SK-N-SH (cell line): ENCODE measurements at regions not wholly inside any gene's neighbourhood (a gene's known extent, or its start where the extent isn't known, plus 50 kb on each side); places are given as distances from the start of the nearest gene placed in this dataset.

Experiments
- CTCF ChIA-PET: fragments of 300-600, 350-600 bp; formaldehyde crosslinking; extraction: SDS; loops from one replicate; lab custom pipeline; 2021; lab: Yijun Ruan, JAX
- POLR2A ChIA-PET: fragments of 350-600 bp; sonication (Branson Sonifier 250); formaldehyde crosslinking; extraction: SDS; loops from one replicate; lab custom pipeline; 2020; ENCODE audit warnings: antibody characterized with exemption, inconsistent platforms; lab: Yijun Ruan, JAX
- DNase-seq: peaks from one replicate; pipeline ENCODE4 v3.0.0; 2012
- H2AFZ ChIP-seq: fragments of 200-600 bp; sonication (generic); 2 replicates; pipeline ENCODE4 v1.8.1; 2016; ENCODE audit warnings: antibody characterized with exemption, mild to moderate bottlenecking, low read depth
- H3F3A ChIP-seq: fragments of 200-600 bp; sonication (generic); replicated peaks from 2 replicates; pipeline ENCODE3; 2016; ENCODE audit warnings: antibody characterized with exemption, mild to moderate bottlenecking; ENCODE audit not compliant: insufficient read depth
- H3K27ac ChIP-seq, 2 experiments: fragments of 200-500 bp in 1 of 2; fragments of 200-600 bp in 1 of 2; sonication (Bioruptor generic) in 1 of 2; sonication (generic), shearing (Covaris generic) in 1 of 2; 2 replicates each; pipeline versions ENCODE4 v1.5.1 to v1.6.1; 2014 to 2016; ENCODE audit warnings: low read depth in 2 of 2, inconsistent platforms in 1 of 2, low read length in 1 of 2, mild to moderate bottlenecking in 1 of 2, mixed read lengths in 1 of 2
- H3K27me3 ChIP-seq: fragments of 200-600 bp; sonication (generic), shearing (Covaris generic); 2 replicates; pipeline ENCODE4 v1.6.1; 2016; ENCODE audit warnings: mixed run types; ENCODE audit not compliant: insufficient read depth
- H3K36me3 ChIP-seq, 2 experiments: fragments of 200-500 bp in 1 of 2; fragments of 200-600 bp in 1 of 2; sonication (Bioruptor generic) in 1 of 2; sonication (generic) in 1 of 2; replicated peaks in 1 of 2; 2 replicates each; pipeline versions ENCODE3 to v1.5.1; 2014 to 2016; ENCODE audit warnings: low read length in 1 of 2, mild to moderate bottlenecking in 1 of 2; ENCODE audit not compliant: insufficient read depth in 2 of 2, control insufficient read depth in 1 of 2
- H3K4me1 ChIP-seq, 2 experiments: fragments of 200-500 bp in 1 of 2; fragments of 200-600 bp in 1 of 2; sonication (Bioruptor generic) in 1 of 2; sonication (generic), shearing (Covaris generic) in 1 of 2; 2 replicates each; pipeline versions ENCODE4 v1.5.1 to v1.6.1; 2014 to 2016; ENCODE audit warnings: low read depth in 1 of 2, low read length in 1 of 2, mixed run types in 1 of 2; ENCODE audit not compliant: insufficient read depth in 2 of 2, control insufficient read depth in 1 of 2
- H3K4me2 ChIP-seq: fragments of 200-600 bp; sonication (generic), shearing (Covaris generic); 2 replicates; pipeline ENCODE4 v1.6.1; 2017; ENCODE audit warnings: mixed run types
- H3K4me3 ChIP-seq, 2 experiments: fragments of 200-500 bp in 1 of 2; fragments of 200-600 bp in 1 of 2; sonication (Bioruptor generic) in 1 of 2; sonication (generic), shearing (Covaris generic) in 1 of 2; 2 replicates each; pipeline versions ENCODE4 v1.5.1 to v1.8.1; 2014 to 2016; ENCODE audit warnings: low read depth in 2 of 2, inconsistent platforms in 1 of 2, low read length in 1 of 2, mild to moderate bottlenecking in 1 of 2, mixed read lengths in 1 of 2, moderate library complexity in 1 of 2
- H3K79me2 ChIP-seq: fragments of 200-600 bp; sonication (generic); 2 replicates; pipeline ENCODE4 v1.8.1; 2017; ENCODE audit warnings: mild to moderate bottlenecking; ENCODE audit not compliant: insufficient read depth
- H3K9ac ChIP-seq: fragments of 200-600 bp; sonication (generic); 2 replicates; pipeline ENCODE4 v1.6.1; 2017; ENCODE audit warnings: mixed run types
- H3K9me2 ChIP-seq: fragments of 200-600 bp; sonication (generic); 2 replicates; pipeline ENCODE4 v1.6.1; 2017; ENCODE audit warnings: mixed run types
- H3K9me3 ChIP-seq: fragments of 200-600 bp; sonication (generic); 2 replicates; pipeline ENCODE4 v1.6.1; 2017; ENCODE audit warnings: mixed run types, mild to moderate bottlenecking, moderate library complexity
- H4K20me1 ChIP-seq: fragments of 200-600 bp; sonication (generic); 2 replicates; pipeline ENCODE4 v1.6.1; 2017; ENCODE audit warnings: mild to moderate bottlenecking, mixed run types; ENCODE audit not compliant: insufficient read depth
- CHD2 ChIP-seq: fragments of 150-350 bp; IDR thresholded peaks from 2 replicates; pipeline ENCODE4 v1.6.1; 2018; ENCODE audit warnings: low read length; ENCODE audit not compliant: partially characterized antibody
- CTCF ChIP-seq: fragments of 200-600 bp; sonication (generic); IDR thresholded peaks from 2 replicates; pipeline ENCODE4 v1.6.1; 2017; ENCODE audit warnings: antibody characterized with exemption, mild to moderate bottlenecking, moderate library complexity
- ELF1 ChIP-seq: IDR thresholded peaks from 2 replicates; pipeline ENCODE4 v1.4.0; 2012
- EP300 ChIP-seq, 2 experiments: IDR thresholded peaks; 2 replicates each; pipeline versions ENCODE4 v1.4.0 to v1.6.1; 2012; ENCODE audit warnings: borderline replicate concordance in 1 of 2, low read depth in 1 of 2, low read length in 1 of 2
- NFIC ChIP-seq: IDR thresholded peaks from 2 replicates; pipeline ENCODE4 v1.4.0; 2012; ENCODE audit warnings: borderline replicate concordance
- NRF1 ChIP-seq: IDR thresholded peaks from 2 replicates; pipeline ENCODE4 v1.6.1; 2012; ENCODE audit warnings: low read depth, mild to moderate bottlenecking, low read length
- RAD21 ChIP-seq: IDR thresholded peaks from 2 replicates; pipeline ENCODE4 v1.6.1; 2012; ENCODE audit warnings: mild to moderate bottlenecking, low read length
- SMC3 ChIP-seq: IDR thresholded peaks from 2 replicates; pipeline ENCODE4 v1.6.1; 2012; ENCODE audit warnings: low read depth, low read length, improper control_type of control experiment
- TEAD4 ChIP-seq: IDR thresholded peaks from 2 replicates; pipeline ENCODE4 v1.4.0; 2012; ENCODE audit warnings: mild to moderate bottlenecking, borderline replicate concordance; ENCODE audit not compliant: insufficient read depth
- WGBS: methylation state at CpG from one replicate; pipeline ENCODE4 v1.1.6; 2017; ENCODE audit warnings: low lambda C conversion rate; 5-methylcytosine and 5-hydroxymethylcytosine counted together
- TF ChIP-seq, protein P1 (sequence below): IDR thresholded peaks from 2 replicates; pipeline ENCODE4 v1.4.0; 2012; ENCODE audit warnings: low read depth, borderline replicate concordance

GRCh38 chr15:58369956-58370355 lies 61.8 kb upstream of the LIPC start:
- TF ChIP-seq EP300 (IDR thresholded peaks at IDR 0.05; ENCODE audit: borderline replicate concordance in 1 of 2, low read depth in 1 of 2, low read length in 1 of 2), result no peak
- TF ChIP-seq ELF1, result no peak
- TF ChIP-seq, protein P1, sequence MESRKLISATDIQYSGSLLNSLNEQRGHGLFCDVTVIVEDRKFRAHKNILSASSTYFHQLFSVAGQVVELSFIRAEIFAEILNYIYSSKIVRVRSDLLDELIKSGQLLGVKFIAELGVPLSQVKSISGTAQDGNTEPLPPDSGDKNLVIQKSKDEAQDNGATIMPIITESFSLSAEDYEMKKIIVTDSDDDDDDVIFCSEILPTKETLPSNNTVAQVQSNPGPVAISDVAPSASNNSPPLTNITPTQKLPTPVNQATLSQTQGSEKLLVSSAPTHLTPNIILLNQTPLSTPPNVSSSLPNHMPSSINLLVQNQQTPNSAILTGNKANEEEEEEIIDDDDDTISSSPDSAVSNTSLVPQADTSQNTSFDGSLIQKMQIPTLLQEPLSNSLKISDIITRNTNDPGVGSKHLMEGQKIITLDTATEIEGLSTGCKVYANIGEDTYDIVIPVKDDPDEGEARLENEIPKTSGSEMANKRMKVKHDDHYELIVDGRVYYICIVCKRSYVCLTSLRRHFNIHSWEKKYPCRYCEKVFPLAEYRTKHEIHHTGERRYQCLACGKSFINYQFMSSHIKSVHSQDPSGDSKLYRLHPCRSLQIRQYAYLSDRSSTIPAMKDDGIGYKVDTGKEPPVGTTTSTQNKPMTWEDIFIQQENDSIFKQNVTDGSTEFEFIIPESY, result no peak
- no peak for TF ChIP-seq CHD2
- no peak for TF ChIP-seq CTCF
- TF ChIP-seq TEAD4, result no peak
- no peak for TF ChIP-seq NRF1
- TF ChIP-seq SMC3, result no peak
- no peaks in the 10 kb centered on the region for H3K36me3 ChIP-seq
- no peak overlapping the region for H3K4me3 ChIP-seq
- CTCF ChIA-PET, result no interaction called here
- H3F3A ChIP-seq, result no peaks in the 10 kb centered on the region
- H4K20me1 ChIP-seq, result no peaks in the 10 kb centered on the region
- H3K27me3 ChIP-seq, result no peaks in the 10 kb centered on the region; the same call in 1 of the 2 replicates
- no peak for DNase-seq
- H3K27ac ChIP-seq, result no peak overlapping the region
- H3K4me1 ChIP-seq, result no peaks in the 10 kb centered on the region
- WGBS, result 24% methylated on average over 3 of the region's 3 CpGs
- H3K4me2 ChIP-seq, result no peak overlapping the region
- no peak overlapping the region for H3K9ac ChIP-seq
- no peak overlapping the region for H2AFZ ChIP-seq
- no peaks in the 10 kb centered on the region for H3K9me2 ChIP-seq
- no peaks in the 10 kb centered on the region for H3K79me2 ChIP-seq
- H3K9me3 ChIP-seq, result no peaks in the 10 kb centered on the region; the same call in 1 of the 2 replicates
- POLR2A ChIA-PET, result no interaction called here

- no peak overlapping the region for H3K9ac ChIP-seq
- TF ChIP-seq RAD21 (no peak), NFIC (no peak)
- no peak overlapping the region for H3K4me3 ChIP-seq
- 55% methylated on average over 3 of the region's 3 CpGs for WGBS
- no peak for DNase-seq
- no peak overlapping the region for H3K4me2 ChIP-seq
- H4K20me1 ChIP-seq, result no peaks in the 10 kb centered on the region
- ChIA-PET POLR2A (no interaction called here), CTCF (interaction anchor here (1.0 to 1.6 kb wide), 3 partner anchors 9 to 26 kb away, joined by 3 read pairs; no protein-coding TSS in a partner anchor)
- no peaks in the 10 kb centered on the region for H3K27me3 ChIP-seq
- H3K4me1 ChIP-seq, result no peaks in the 10 kb centered on the region
- H3K9me2 ChIP-seq, result no peaks in the 10 kb centered on the region
- no peak overlapping the region for H3K27ac ChIP-seq
- H3K36me3 ChIP-seq, result no peaks in the 10 kb centered on the region
- no peaks in the 10 kb centered on the region; the same call in 1 of the 2 replicates for H3K9me3 ChIP-seq
- H3K79me2 ChIP-seq, result no peaks in the 10 kb centered on the region
- H2AFZ ChIP-seq, result no peak overlapping the region
- no peaks in the 10 kb centered on the region for H3F3A ChIP-seq
These were observed 57.6 kb upstream of the LIPC start for GRCh38 chr15:58374147-58374546.
